HEK293 (cell line): ENCODE measurements at regions not wholly inside any gene's neighbourhood (a gene's known extent, or its start where the extent isn't known, plus 50 kb on each side); places are given as distances from the start of the nearest gene placed in this dataset.

Experiments
- CTCF ChIA-PET: fragments of 350-600 bp; formaldehyde crosslinking; extraction: SDS; loops from one replicate; lab custom pipeline; 2021; ENCODE audit warnings: antibody characterized with exemption; lab: Yijun Ruan, JAX
- POLR2A ChIA-PET: fragments of 300-600 bp; formaldehyde crosslinking; extraction: SDS; loops from one replicate; lab custom pipeline; 2020; ENCODE audit warnings: antibody characterized with exemption, inconsistent platforms; lab: Yijun Ruan, JAX
- H3K27ac ChIP-seq: fragments of 200-500 bp; sonication (Bioruptor generic); 2 replicates; pipeline ENCODE4 v1.5.1; 2014; ENCODE audit warnings: low read depth, low read length, control low read depth, inconsistent platforms; ENCODE audit errors: extremely low read depth
- H3K36me3 ChIP-seq, 2 experiments: fragments of 200-500 bp in 1 of 2; sonication (Bioruptor generic) in 1 of 2; 1 replicate in 1 of 2; 2 replicates in 1 of 2; pipeline ENCODE4 v1.5.1; 2014 to 2017; ENCODE audit warnings: inconsistent platforms in 2 of 2, low read length in 2 of 2; ENCODE audit not compliant: control insufficient read depth in 2 of 2, insufficient read depth in 1 of 2
- H3K4me1 ChIP-seq: fragments of 200-500 bp; sonication (Bioruptor generic); 2 replicates; pipeline ENCODE4 v1.5.1; 2014; ENCODE audit warnings: mild to moderate bottlenecking, low read length, inconsistent platforms; ENCODE audit not compliant: control insufficient read depth, insufficient read depth
- H3K4me3 ChIP-seq: 2 replicates; pipeline ENCODE4 v1.5.1; 2011; ENCODE audit warnings: low read depth, mild to moderate bottlenecking, control low read depth, low read length, moderate library complexity
- H3K9me3 ChIP-seq: fragments of 200-500 bp; sonication (Bioruptor generic); 2 replicates; pipeline ENCODE4 v1.5.1; 2014; ENCODE audit warnings: low read depth, low read length, inconsistent platforms; ENCODE audit not compliant: control insufficient read depth, insufficient read depth
- KLF9 ChIP-seq: fragments of 450-650 bp; formaldehyde crosslinking; IDR thresholded peaks from 2 replicates; pipeline ENCODE4 v1.5.1; 2016; ENCODE audit warnings: missing biosample characterization, missing genetic modification characterization, low read depth
- OVOL3 ChIP-seq: fragments of 450-650 bp; formaldehyde crosslinking; IDR thresholded peaks from 2 replicates; pipeline ENCODE4 v1.5.1; 2016; ENCODE audit warnings: missing biosample characterization, missing genetic modification characterization
- YY1 ChIP-seq: fragments of 450-650 bp; formaldehyde crosslinking; IDR thresholded peaks from 2 replicates; pipeline ENCODE4 v1.5.1; 2018; ENCODE audit warnings: missing biosample characterization, missing genetic modification characterization
- ZNF184 ChIP-seq: fragments of 450-650 bp; IDR thresholded peaks from 2 replicates; pipeline ENCODE4 v1.5.1; 2018; ENCODE audit warnings: missing biosample characterization, mild to moderate bottlenecking, missing genetic modification characterization
- ZNF549 ChIP-seq: fragments of 450-650 bp; IDR thresholded peaks from 2 replicates; pipeline ENCODE4 v1.5.1; 2018; ENCODE audit warnings: missing biosample characterization, missing genetic modification characterization, mild to moderate bottlenecking, inconsistent platforms, moderate library complexity
- ZNF837 ChIP-seq: fragments of 450-650 bp; formaldehyde crosslinking; IDR thresholded peaks from 2 replicates; pipeline ENCODE4 v1.5.1; 2016; ENCODE audit warnings: missing biosample characterization, missing genetic modification characterization
- TF ChIP-seq, protein P1 (sequence below): sonication (generic); formaldehyde crosslinking; IDR thresholded peaks from 2 replicates; pipeline ENCODE4 v1.8.1; 2022; ENCODE audit warnings: mild to moderate bottlenecking, moderate library complexity, missing genetic modification reagents
- TF ChIP-seq, protein P2 (sequence below): fragments of 450-650 bp; IDR thresholded peaks from 2 replicates; pipeline ENCODE4 v1.5.1; 2018; ENCODE audit warnings: missing biosample characterization, missing genetic modification characterization
- TF ChIP-seq, protein P3 (sequence below): fragments of 450-650 bp; formaldehyde crosslinking; IDR thresholded peaks from 2 replicates; pipeline ENCODE4 v1.5.1; 2016; ENCODE audit warnings: missing biosample characterization, missing genetic modification characterization
- TF ChIP-seq, protein P4 (sequence below): IDR thresholded peaks from 2 replicates; pipeline ENCODE4 v1.6.1; 2011; ENCODE audit warnings: mild to moderate bottlenecking, low read depth, low read length, borderline replicate concordance
- TF ChIP-seq, protein P5 (sequence below): fragments of 450-650 bp; formaldehyde crosslinking; IDR thresholded peaks from 2 replicates; pipeline ENCODE4 v1.5.1; 2016; ENCODE audit warnings: missing biosample characterization, missing genetic modification characterization

DNA sequence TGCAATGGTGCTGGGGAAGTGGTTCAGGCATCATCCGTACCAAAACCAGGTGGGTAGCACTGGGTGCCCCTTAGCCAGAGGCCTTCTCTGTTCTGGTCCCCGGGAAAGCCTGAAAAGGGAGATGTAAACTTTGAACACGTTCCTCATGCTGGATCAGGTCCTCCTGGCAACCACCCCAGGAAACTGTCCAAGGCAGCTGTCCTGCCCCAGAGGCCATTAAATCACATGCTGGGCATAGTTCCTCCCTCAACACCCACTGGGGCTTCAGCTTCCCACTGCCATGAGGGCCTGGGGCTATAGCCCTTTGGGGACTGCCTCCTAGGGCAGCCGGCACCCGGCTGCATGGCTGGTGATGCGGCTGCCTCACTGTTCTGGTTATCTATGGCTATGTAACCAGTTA, 228.9 kb upstream of the MVB12B start:
- TF ChIP-seq ZNF549 (tag by site-specific recombination) (no peak), ZNF184 (tag by site-specific recombination) (no peak)
- TF ChIP-seq, protein P1, sequence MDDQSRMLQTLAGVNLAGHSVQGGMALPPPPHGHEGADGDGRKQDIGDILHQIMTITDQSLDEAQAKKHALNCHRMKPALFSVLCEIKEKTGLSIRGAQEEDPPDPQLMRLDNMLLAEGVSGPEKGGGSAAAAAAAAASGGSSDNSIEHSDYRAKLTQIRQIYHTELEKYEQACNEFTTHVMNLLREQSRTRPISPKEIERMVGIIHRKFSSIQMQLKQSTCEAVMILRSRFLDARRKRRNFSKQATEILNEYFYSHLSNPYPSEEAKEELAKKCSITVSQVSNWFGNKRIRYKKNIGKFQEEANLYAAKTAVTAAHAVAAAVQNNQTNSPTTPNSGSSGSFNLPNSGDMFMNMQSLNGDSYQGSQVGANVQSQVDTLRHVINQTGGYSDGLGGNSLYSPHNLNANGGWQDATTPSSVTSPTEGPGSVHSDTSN (CRISPR knock-in tag), result no peak
- TF ChIP-seq, all 188 proteins: peak for 0
- ChIA-PET CTCF (no interaction called here), POLR2A (no interaction called here)
- H3K4me1 ChIP-seq, result no peaks in the 10 kb centered on the region
- H3K9me3 ChIP-seq, result no peaks in the 10 kb centered on the region
- no peaks in the 10 kb centered on the region for H3K36me3 ChIP-seq
- H3K27ac ChIP-seq, result no peak overlapping the region
- H3K4me3 ChIP-seq, result no peak overlapping the region

DNA sequence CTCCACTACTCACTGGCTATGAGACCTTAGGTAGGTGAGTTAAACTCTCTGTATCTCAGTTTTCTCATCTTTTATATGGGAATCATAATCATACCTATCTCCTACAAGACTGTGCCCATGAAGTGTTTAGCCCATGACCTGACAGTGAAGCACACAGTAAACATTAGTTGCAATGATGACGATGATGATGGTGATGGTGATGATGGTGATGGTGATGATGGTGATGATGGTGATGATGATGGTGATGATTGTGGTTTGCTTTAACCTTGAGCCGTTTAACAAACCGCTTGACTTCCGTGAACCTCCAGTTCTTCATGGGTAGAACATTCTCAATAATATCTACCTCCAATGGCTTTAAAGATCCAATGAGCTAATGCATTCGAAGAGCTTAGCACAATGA, 220.2 kb upstream of the MVB12B start:
- CTCF ChIA-PET, result no interaction called here
- TF ChIP-seq, protein P2, sequence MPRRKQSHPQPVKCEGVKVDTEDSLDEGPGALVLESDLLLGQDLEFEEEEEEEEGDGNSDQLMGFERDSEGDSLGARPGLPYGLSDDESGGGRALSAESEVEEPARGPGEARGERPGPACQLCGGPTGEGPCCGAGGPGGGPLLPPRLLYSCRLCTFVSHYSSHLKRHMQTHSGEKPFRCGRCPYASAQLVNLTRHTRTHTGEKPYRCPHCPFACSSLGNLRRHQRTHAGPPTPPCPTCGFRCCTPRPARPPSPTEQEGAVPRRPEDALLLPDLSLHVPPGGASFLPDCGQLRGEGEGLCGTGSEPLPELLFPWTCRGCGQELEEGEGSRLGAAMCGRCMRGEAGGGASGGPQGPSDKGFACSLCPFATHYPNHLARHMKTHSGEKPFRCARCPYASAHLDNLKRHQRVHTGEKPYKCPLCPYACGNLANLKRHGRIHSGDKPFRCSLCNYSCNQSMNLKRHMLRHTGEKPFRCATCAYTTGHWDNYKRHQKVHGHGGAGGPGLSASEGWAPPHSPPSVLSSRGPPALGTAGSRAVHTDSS (tag by site-specific recombination), result peak; percentile 89
- no peak for TF ChIP-seq OVOL3 (tag by site-specific recombination)
- Histone ChIP-seq H3K9me3 (no peaks in the 10 kb centered on the region), H3K4me1 (no peaks in the 10 kb centered on the region), H3K27ac (no peak overlapping the region), H3K4me3 (no peak overlapping the region), H3K36me3 (no peaks in the 10 kb centered on the region)
- POLR2A ChIA-PET, result no interaction called here

DNA sequence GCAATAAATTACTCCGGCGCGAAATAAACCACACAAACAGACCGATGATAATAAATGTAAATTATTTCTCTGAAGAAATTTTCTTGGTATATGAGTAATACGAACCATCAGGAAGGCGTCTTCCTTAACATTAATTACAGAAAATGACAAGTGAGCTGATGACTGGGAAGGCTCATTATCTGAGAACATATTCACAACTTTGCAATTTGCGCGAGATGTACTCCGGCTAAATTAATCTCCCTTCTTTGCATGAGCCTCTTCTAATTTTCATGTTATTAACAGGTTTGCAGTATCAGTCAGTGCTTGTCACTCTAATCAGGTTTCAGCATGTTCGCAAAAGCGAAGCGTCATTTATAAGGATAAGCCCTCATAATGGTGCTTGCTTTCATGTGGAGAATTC, 218.9 kb upstream of the MVB12B start:
- ChIA-PET POLR2A (no interaction called here), CTCF (no interaction called here)
- no peak overlapping the region for H3K27ac ChIP-seq
- TF ChIP-seq, protein P3, sequence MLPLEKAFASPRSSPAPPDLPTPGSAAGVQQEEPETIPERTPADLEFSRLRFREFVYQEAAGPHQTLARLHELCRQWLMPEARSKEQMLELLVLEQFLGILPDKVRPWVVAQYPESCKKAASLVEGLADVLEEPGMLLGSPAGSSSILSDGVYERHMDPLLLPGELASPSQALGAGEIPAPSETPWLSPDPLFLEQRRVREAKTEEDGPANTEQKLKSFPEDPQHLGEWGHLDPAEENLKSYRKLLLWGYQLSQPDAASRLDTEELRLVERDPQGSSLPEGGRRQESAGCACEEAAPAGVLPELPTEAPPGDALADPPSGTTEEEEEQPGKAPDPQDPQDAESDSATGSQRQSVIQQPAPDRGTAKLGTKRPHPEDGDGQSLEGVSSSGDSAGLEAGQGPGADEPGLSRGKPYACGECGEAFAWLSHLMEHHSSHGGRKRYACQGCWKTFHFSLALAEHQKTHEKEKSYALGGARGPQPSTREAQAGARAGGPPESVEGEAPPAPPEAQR (tag by site-specific recombination), result no peak
- TF ChIP-seq YY1 (tag by site-specific recombination), result no peak
- TF ChIP-seq, protein P4, sequence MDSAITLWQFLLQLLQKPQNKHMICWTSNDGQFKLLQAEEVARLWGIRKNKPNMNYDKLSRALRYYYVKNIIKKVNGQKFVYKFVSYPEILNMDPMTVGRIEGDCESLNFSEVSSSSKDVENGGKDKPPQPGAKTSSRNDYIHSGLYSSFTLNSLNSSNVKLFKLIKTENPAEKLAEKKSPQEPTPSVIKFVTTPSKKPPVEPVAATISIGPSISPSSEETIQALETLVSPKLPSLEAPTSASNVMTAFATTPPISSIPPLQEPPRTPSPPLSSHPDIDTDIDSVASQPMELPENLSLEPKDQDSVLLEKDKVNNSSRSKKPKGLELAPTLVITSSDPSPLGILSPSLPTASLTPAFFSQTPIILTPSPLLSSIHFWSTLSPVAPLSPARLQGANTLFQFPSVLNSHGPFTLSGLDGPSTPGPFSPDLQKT, result no peak
- TF ChIP-seq ZNF837, result no peak
- H3K4me1 ChIP-seq, result no peaks in the 10 kb centered on the region
- no peaks in the 10 kb centered on the region for H3K9me3 ChIP-seq
- H3K4me3 ChIP-seq, result no peak overlapping the region
- H3K36me3 ChIP-seq, result no peaks in the 10 kb centered on the region

DNA sequence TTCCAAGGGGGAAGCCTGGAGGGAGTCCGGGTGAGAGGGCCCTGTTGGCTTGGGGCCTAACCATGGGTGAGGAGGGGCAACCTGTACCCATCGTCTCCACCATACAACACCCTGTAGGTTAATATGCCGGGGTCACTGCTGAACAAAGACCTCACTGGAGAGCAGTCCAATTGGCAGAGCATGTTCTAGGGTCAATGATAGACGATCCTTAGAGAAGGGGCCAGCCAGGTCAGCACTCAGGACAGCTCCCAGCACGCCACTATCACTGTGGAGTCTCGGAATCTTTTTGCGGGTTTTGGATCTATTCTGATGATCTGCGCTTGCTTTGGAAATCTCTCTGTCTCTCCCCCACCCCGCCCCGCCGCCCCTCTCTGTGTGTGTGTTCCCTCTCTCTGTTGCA, 218.4 kb upstream of the MVB12B start:
- Histone ChIP-seq H3K36me3 (no peaks in the 10 kb centered on the region), H3K4me3 (no peak overlapping the region), H3K9me3 (no peaks in the 10 kb centered on the region), H3K4me1 (no peaks in the 10 kb centered on the region), H3K27ac (no peak overlapping the region)
- CTCF ChIA-PET, result no interaction called here
- POLR2A ChIA-PET, result no interaction called here
- TF ChIP-seq, protein P5, sequence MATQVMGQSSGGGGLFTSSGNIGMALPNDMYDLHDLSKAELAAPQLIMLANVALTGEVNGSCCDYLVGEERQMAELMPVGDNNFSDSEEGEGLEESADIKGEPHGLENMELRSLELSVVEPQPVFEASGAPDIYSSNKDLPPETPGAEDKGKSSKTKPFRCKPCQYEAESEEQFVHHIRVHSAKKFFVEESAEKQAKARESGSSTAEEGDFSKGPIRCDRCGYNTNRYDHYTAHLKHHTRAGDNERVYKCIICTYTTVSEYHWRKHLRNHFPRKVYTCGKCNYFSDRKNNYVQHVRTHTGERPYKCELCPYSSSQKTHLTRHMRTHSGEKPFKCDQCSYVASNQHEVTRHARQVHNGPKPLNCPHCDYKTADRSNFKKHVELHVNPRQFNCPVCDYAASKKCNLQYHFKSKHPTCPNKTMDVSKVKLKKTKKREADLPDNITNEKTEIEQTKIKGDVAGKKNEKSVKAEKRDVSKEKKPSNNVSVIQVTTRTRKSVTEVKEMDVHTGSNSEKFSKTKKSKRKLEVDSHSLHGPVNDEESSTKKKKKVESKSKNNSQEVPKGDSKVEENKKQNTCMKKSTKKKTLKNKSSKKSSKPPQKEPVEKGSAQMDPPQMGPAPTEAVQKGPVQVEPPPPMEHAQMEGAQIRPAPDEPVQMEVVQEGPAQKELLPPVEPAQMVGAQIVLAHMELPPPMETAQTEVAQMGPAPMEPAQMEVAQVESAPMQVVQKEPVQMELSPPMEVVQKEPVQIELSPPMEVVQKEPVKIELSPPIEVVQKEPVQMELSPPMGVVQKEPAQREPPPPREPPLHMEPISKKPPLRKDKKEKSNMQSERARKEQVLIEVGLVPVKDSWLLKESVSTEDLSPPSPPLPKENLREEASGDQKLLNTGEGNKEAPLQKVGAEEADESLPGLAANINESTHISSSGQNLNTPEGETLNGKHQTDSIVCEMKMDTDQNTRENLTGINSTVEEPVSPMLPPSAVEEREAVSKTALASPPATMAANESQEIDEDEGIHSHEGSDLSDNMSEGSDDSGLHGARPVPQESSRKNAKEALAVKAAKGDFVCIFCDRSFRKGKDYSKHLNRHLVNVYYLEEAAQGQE (tag by site-specific recombination), result peak; percentile 89
- TF ChIP-seq KLF9 (tag by site-specific recombination), result no peak
